MM.1S (cell line): ENCODE measurements at regions not wholly inside any gene's neighbourhood (a gene's known extent, or its start where the extent isn't known, plus 50 kb on each side); places are given as distances from the start of the nearest gene placed in this dataset.

ENCODE experiments used
- DNase-seq: peaks from one replicate; pipeline ENCODE4 v3.0.0-alpha.2; 2015
- H2AFZ ChIP-seq: fragments of 300-600 bp; sonication (generic); 2 replicates; pipeline ENCODE4 v1.6.0; 2016; ENCODE audit warnings: antibody characterized with exemption, low read length
- H3F3A ChIP-seq: fragments of 300-600 bp; sonication (generic); 2 replicates; pipeline ENCODE4 v1.6.1; 2016; ENCODE audit warnings: mild to moderate bottlenecking, antibody characterized with exemption, low read length, moderate library complexity, mixed read lengths; ENCODE audit not compliant: insufficient read depth
- H3K27ac ChIP-seq: fragments of 300-600 bp; sonication (generic); 2 replicates; pipeline ENCODE4 v1.5.1; 2016; ENCODE audit warnings: mild to moderate bottlenecking, low read length
- H3K27me3 ChIP-seq: fragments of 300-600 bp; sonication (generic); replicated peaks from 2 replicates; pipeline ENCODE4 v1.6.0; 2016; ENCODE audit warnings: low read length; ENCODE audit not compliant: insufficient read depth
- H3K36me3 ChIP-seq: fragments of 300-600 bp; sonication (generic); replicated peaks from 2 replicates; pipeline ENCODE4 v1.6.1; 2016; ENCODE audit warnings: mild to moderate bottlenecking, low read length, mixed read lengths; ENCODE audit not compliant: insufficient read depth
- H3K4me1 ChIP-seq: fragments of 300-600 bp; sonication (generic); 2 replicates; pipeline ENCODE4 v1.6.1; 2016; ENCODE audit warnings: low read length, mixed read lengths
- H3K4me2 ChIP-seq: fragments of 300-600 bp; sonication (generic); 2 replicates; pipeline ENCODE4 v1.6.0; 2016; ENCODE audit warnings: low read depth, low read length
- H3K4me3 ChIP-seq: fragments of 300-600 bp; sonication (generic); 2 replicates; pipeline ENCODE4 v1.5.1; 2016; ENCODE audit warnings: low read length, mixed read lengths
- H3K79me2 ChIP-seq: fragments of 300-600 bp; sonication (generic); 2 replicates; pipeline ENCODE4 v1.6.1; 2016; ENCODE audit warnings: mixed run types, low read length, mixed read lengths
- H3K9ac ChIP-seq: fragments of 300-600 bp; sonication (generic); 2 replicates; pipeline ENCODE4 v1.6.1; 2016; ENCODE audit warnings: low read length, mixed read lengths
- H3K9me2 ChIP-seq: fragments of 300-600 bp; sonication (generic); replicated peaks from 2 replicates; pipeline ENCODE4 v1.6.1; 2016; ENCODE audit warnings: mild to moderate bottlenecking, low read length, mixed read lengths; ENCODE audit not compliant: insufficient read depth
- H3K9me3 ChIP-seq: fragments of 300-600 bp; sonication (generic); replicated peaks from 2 replicates; pipeline ENCODE4 v1.6.1; 2016; ENCODE audit warnings: mild to moderate bottlenecking, low read length, mixed read lengths; ENCODE audit not compliant: insufficient read depth
- H4K20me1 ChIP-seq: fragments of 300-600 bp; sonication (generic); 2 replicates; pipeline ENCODE4 v1.6.1; 2016; ENCODE audit warnings: mild to moderate bottlenecking, low read length, moderate library complexity, mixed read lengths; ENCODE audit not compliant: insufficient read depth
- CTCF ChIP-seq: fragments of 300-600 bp; sonication (generic); IDR thresholded peaks from 2 replicates; pipeline ENCODE4 v1.5.1; 2016; ENCODE audit warnings: antibody characterized with exemption, low read length, mixed read lengths
- EZH2 ChIP-seq: fragments of 300-600 bp; sonication (generic); optimal IDR thresholded peaks from 2 replicates; pipeline ENCODE3; 2017; ENCODE audit warnings: low read depth, mild to moderate bottlenecking, antibody characterized with exemption, low read length, mixed read lengths
- EZH2phosphoT487 ChIP-seq: fragments of 300-600 bp; sonication (generic); IDR thresholded peaks from 2 replicates; pipeline ENCODE4 v1.6.1; 2018; ENCODE audit warnings: antibody characterized with exemption, low read length

DNA sequence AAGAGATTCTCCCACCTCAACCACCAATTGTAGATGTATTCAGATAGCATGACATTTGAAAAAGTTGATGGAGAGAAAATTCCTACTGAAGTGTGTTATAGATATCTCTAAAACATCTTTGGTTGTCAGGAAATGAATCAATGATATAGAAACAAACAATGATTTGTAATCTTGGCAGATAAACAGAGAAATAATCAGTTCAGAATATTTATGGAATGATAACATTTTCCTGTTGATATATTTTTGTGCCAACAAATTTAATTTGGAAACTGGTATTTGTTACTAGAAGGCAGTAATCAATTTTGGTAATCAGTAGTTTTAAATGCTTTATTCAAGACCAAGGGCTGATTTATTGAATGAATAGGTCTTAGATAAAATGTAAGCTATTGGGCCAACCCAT lies 695.6 kb downstream of the USP25 start:
- Histone ChIP-seq H3K4me3 (no peak overlapping the region), H3K27ac (no peak overlapping the region), H3K79me2 (no peaks in the 10 kb centered on the region), H2AFZ (no peak overlapping the region), H3F3A (no peaks in the 10 kb centered on the region), H4K20me1 (no peaks in the 10 kb centered on the region), H3K27me3 (no peaks in the 10 kb centered on the region), H3K4me1 (no peaks in the 10 kb centered on the region), H3K9me3 (no peaks in the 10 kb centered on the region), H3K9ac (no peak overlapping the region), H3K36me3 (no peaks in the 10 kb centered on the region), H3K4me2 (no peak overlapping the region), H3K9me2 (no peaks in the 10 kb centered on the region)
- DNase-seq: no peak
- TF ChIP-seq EZH2 (no peak), CTCF (no peak), EZH2phosphoT487 (no peak)

- Histone ChIP-seq H3K27me3 (no peaks in the 10 kb centered on the region), H3K4me2 (no peak overlapping the region), H3K36me3 (no peaks in the 10 kb centered on the region), H3K9ac (no peak overlapping the region), H3K79me2 (no peaks in the 10 kb centered on the region), H4K20me1 (no peaks in the 10 kb centered on the region), H3K4me1 (no peaks in the 10 kb centered on the region), H3K9me2 (no peaks in the 10 kb centered on the region), H3K27ac (no peak overlapping the region), H3F3A (no peaks in the 10 kb centered on the region), H3K4me3 (no peak overlapping the region), H2AFZ (no peak overlapping the region), H3K9me3 (no peaks in the 10 kb centered on the region)
- DNase-seq: no peak
- no peak for TF ChIP-seq EZH2phosphoT487
- no peak for TF ChIP-seq CTCF
- TF ChIP-seq EZH2: no peak
Observed at GRCh38 chr21:16426936-16427335, 697.2 kb downstream of the USP25 start.

DNA sequence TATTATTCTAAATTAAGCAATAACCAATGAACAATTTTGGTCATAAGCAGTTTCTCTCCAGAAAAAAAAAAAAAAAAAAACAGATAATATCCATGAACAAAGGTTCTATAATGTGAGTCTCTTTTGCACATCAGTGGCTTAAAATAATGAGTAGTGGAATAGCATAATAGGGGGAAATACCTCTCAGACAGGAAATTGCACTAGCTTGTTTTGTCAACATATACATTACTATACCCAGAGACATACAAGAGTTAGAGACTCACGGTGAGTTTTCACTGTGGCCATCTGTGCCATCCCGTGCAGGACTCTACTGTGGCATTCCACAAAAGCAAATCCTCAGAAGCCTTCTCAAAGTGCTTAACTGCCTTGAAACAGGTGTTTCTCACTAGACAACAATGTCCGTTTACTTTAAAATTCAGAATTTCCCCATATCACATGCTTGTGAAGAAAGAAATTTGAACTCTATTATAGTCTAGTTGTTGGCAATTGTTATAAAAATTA lies 697.9 kb downstream of the USP25 start:
- TF ChIP-seq EZH2 (no peak), CTCF (no peak), EZH2phosphoT487 (no peak)
- H3K9ac ChIP-seq: no peak overlapping the region
- no peak overlapping the region for H3K4me3 ChIP-seq
- no peak overlapping the region for H2AFZ ChIP-seq
- no peak overlapping the region for H3K27ac ChIP-seq
- H3K79me2 ChIP-seq: no peaks in the 10 kb centered on the region
- H3K9me2 ChIP-seq: no peaks in the 10 kb centered on the region
- no peaks in the 10 kb centered on the region for H4K20me1 ChIP-seq
- H3F3A ChIP-seq: no peaks in the 10 kb centered on the region
- no peaks in the 10 kb centered on the region for H3K9me3 ChIP-seq
- no peaks in the 10 kb centered on the region for H3K4me1 ChIP-seq
- H3K27me3 ChIP-seq: no peaks in the 10 kb centered on the region
- DNase-seq: no peak
- no peak overlapping the region for H3K4me2 ChIP-seq
- no peaks in the 10 kb centered on the region for H3K36me3 ChIP-seq

DNA sequence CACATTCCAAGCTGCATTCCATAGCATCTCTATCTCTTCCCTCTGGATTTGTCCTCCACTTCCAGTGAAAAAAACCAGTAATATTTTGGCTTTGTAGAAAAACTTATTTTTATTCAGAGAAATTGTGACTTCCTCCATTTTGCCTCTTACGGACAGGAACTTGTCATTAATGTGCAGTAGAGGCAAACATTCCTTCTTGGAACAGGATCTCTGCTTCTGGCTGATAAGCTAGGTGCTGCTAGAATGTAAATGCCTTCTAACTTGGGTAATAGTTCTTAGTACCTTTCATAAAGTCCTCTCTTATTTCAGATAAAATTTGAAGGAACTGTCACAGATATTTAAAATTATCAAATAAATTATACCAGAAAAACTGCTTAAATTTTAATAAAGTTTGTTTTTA lies 707.8 kb downstream of the USP25 start:
- H3K36me3 ChIP-seq: no peaks in the 10 kb centered on the region
- no peak for DNase-seq
- no peak overlapping the region for H3K4me2 ChIP-seq
- no peak overlapping the region for H2AFZ ChIP-seq
- no peaks in the 10 kb centered on the region for H4K20me1 ChIP-seq
- no peaks in the 10 kb centered on the region for H3K9me3 ChIP-seq
- no peaks in the 10 kb centered on the region for H3K9me2 ChIP-seq
- no peak overlapping the region for H3K4me3 ChIP-seq
- H3K27me3 ChIP-seq: no peaks in the 10 kb centered on the region
- no peaks in the 10 kb centered on the region for H3F3A ChIP-seq
- no peak overlapping the region for H3K27ac ChIP-seq
- no peaks in the 10 kb centered on the region for H3K79me2 ChIP-seq
- H3K4me1 ChIP-seq: no peaks in the 10 kb centered on the region
- no peak overlapping the region for H3K9ac ChIP-seq
- no peak for TF ChIP-seq EZH2
- no peak for TF ChIP-seq EZH2phosphoT487
- TF ChIP-seq CTCF: no peak
